Forelimb muscle (tissue), 1 donor: ENCODE measurements at regions not wholly inside any gene's neighbourhood (a gene's known extent, or its start where the extent isn't known, plus 50 kb on each side); places are given as distances from the start of the nearest gene placed in this dataset.
"Not testable (repeated sequence)": the region's sequence is repeated elsewhere in the genome, so short reads cannot be mapped to it uniquely, and the experiment has no call there.

ENCODE experiments used
- DNase-seq: peaks from one replicate; pipeline ENCODE4 v3.0.0-alpha.2; 2013; ENCODE audit warnings: low read depth

DNA sequence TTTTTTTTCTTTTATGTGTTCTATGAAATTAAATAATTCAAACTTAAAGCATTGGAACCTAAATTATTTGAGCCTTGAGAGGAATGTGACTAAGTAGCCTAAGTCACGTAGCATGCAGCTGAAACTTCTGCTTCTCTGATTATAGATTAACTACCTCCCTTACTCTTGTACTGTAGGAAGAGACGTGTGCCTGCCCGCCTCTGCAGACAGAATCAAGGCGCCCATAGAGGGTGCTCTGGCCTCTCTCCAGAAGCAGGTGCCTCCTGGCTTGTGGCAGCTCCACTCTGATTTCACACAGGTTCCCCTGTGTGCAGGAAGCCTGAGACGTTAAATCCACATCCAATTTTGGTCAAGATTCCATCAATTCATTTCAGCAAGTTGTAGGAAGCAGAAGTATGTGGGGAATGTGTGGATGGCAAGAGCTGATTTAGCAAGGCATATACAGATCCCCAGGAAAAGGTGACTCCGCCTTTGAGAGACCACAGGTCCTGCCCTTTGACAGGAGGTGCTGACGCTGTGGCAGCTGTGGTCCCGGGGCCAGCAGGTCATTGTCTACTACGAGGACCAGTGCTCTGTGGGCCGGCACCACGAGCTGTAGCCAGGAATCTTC is 1418.8 kb downstream of the CDH11 start:
- no peak for DNase-seq

DNA sequence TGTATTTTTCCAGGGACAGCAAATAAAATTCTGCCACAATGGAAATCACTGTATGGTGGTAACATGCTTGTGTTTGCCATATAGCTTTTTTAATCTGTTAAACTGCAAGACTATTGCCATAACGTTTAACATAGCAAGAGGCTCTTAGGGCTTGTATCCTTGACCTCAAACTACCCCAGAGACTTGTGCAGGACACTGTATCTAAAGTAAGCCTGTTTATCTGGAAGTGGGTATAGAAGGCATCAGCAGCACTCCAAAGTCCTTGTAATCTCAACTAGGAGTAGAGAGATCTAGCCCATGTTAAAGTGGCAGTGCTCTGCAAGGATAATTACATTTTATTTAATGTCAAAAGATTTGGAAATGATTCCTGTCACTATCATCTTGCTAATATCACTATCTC is 1424.1 kb downstream of the CDH11 start:
- DNase-seq: no peak

DNA sequence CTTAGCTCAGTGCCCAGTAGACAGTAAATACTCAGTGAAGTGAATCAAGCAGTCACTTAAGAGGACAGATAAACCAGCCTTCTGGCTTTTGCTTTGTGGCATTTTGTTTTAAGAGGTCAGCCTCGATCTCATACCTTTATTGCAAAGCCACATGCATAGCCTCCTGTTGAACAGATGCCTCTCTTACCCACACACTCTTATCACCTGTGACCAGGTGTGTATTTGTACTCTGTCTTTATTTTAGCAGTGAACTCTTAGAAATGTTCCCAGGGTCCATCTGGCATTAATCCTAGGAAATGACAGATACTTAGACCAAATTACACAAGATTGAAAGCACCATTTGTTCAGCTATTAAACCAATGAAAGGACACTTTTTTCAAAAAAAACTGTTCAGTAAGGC is 1426.5 kb downstream of the CDH11 start:
- DNase-seq: no peak

DNA sequence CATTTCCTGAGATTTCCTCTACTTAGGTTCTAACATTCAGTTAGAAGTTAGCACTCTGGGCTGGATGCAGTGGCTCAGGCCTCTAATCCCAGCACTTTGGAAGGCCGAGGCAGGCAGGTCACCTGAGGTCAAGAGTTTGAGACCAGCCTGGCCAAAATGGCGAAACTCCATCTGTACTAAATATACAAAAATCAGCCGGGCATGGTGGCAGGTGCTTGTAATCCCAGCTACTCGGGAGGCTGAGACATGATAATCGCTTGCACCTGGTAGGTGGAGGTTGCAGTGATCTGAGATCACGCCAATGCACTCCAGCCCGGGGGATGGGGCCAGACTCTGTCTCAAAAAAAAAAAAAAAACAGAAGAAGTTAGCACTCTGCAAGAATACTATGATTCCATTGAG is 1430.9 kb downstream of the CDH11 start:
- DNase-seq: no peak

DNA sequence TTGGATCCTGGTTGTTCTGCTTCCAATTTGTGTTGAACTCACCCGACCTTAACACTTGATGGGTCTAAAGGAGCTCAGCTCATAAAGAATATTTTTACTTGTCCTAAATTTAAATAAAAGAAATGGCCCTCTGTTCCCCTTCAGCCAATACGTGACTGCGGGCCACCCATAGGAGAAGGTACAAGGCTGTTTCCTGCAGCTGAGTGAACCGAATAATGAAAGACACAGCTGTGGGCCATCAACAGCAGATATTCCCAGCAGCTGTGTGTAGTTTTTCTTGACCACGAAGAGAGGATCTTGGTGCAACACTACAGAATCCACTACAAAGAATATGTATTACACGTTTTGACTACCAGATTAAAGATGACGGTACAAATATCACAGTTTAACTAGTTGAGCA is 1431.6 kb downstream of the CDH11 start:
- DNase-seq: no peak

DNA sequence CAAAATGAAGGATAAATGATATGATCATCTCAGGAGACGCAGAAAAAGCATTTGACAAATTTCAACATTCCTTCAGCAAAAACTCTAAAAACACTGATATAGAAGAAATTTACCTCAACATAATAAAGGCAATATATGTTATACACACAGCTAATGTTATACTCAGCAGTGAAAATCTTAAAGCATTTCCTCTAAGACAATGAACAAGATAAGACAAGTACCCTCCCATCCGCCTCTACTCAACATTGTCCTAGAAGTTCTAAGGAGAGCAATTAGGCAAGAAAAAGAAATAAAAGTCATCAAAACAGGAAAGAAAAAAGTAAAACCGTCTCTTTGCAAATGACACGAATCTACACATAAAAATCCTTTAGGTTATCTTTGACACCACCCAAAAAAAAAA is 1432.8 kb downstream of the CDH11 start:
- DNase-seq: no peak

DNA sequence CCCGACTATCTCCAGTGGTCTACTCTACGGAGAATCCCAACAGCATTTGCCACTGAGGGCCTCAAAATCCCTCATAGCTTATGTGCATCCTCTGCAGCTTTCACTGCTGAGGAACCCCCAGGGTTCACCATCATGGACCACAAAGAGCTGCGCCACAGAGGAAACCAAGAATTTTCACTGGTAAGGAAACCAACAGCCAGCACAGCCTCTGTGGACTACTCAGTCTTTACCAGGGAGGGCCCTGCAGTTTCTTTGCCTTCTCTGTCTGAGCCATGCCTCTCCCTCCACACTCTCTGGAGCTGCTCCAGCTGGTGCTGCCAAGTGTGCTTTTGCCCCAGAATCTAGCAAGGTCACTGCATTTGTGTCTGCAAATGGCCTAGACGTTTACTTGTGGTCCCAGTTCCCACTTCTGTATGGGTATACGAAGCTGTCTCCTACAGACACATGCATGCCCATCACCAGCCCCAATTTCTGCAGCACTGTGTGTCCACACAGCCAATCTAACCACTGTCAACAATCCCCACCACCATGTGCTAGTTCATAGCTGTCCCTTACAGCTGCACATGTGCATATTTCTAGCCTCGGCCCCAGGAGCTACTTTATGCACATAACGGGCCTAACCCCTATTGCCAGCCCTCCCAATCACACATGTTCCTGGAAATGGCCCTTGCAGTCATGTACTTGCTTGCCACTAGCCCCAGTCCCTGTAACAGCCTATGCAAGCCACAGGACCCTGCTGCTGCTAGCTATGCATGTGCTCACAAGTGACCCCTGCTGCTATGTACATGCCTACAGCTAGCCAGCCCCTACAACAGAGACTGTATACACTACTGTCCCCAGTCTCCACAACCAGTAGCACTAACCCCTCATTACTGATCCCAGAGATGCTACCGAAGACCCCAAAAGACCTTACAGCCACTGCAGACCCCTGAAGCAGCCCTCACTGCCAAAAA is 1437.4 kb downstream of the CDH11 start:
- DNase-seq: no peak

DNA sequence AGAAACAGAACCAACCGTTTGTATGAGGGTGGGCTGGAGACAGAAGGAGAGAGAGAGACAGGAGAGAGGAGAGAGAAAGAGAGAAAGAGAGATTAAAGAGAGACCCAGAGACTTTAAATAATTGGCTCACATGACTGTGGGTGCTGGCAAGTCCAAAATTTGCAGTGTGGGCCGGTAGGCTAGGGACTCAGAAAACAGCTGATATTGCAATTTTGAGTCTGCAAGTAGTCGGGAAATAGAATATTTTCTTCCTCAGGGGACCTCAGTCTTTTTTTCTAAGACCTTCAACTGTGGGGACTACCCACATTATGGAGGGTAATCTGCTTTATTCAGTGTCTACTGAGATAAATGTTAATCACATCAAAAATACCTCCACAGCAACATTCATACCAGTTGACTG is 1439.0 kb downstream of the CDH11 start:
- no peak for DNase-seq

DNA sequence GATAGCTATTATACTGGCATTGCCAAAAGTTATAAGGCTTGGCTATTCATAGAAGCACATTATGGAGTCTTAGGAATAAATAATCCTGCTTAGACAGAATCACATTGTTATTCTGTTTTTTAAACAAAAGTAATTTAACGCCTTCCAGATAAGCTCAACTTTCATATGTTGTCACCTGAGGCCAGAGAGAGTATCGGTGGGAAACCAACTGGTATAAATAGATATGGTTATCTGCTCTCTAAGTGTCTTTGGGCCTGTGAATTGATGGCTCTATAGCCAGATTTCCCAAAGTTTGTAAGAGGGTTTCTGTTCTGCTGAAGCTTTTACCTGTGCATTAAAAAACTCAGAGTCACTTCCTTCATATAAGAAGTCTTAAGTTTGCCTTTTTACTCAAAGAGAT is 1449.4 kb downstream of the CDH11 start:
- DNase-seq: no peak

DNA sequence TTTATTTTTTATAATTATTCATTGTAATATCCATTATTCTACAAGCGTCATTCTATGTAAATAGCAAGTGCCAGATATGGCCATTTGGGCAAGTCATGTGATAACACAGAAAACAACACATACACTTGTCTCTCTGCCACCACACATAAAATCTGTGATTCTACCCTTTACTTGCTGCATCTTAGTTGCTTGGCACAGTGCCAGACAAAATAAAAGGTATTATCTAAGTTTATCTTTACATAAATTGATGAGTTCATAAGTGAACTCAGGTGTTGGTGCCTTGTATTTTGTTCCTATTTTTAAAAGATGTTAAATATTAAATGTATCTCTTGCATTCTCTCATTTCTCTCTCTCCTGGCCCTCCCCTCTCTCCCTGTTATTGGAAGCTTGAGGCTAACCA is 1458.7 kb downstream of the CDH11 start:
- no peak for DNase-seq

DNA sequence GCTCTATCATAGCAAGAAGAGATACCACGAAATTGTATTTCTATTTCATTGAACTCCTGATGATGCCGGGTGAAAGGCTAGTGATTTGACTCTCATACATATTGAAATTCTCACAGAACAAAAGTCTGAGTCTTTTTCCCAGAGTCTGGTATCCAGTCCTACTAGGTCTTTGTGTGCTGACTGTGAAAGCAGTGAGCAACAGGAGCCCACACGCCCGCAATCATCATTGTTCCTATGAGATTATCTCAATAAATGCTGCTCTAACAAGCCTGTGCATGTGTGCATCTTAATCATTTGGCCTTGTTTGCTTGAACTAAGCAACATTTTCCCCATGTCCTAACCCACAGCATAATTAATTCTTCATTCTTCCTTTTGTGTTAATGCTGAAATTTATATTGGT is 1466.0 kb downstream of the CDH11 start:
- no peak for DNase-seq

DNA sequence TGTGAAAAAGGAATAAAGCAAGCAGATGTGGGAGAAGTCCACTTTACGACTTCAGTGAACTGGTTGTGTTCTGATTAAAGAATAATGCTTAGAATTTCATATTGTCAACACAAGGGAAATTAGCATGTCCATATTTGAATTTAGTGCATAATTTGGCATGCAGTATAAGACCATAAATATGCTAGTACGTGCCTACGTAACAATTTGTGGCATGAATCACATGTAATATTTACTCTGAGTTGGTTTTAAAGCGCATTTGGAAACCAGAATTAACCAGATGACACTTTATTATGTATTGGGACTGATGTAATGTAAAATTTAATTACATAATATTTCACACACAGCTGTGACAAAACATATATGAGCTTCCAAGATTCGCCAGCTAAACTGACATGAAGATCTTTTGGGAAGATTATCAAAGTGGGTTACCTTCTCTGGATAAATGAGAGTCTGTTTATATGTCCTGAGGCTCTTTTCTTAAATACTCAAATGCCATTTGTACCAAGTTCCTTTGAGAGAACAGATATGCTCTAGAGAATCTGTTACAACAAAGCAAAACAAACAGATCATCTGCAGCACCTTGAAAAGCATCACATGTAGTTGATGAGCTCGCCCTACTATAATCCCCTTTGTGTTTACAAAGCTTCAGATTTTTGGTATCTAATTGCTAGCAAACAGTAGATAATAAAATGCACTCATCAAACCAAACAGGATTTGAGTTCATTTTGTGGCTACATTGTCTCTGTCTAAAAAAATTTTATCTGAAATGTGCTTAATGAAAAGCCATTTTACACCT is 1468.6 kb downstream of the CDH11 start:
- no peak for DNase-seq

DNA sequence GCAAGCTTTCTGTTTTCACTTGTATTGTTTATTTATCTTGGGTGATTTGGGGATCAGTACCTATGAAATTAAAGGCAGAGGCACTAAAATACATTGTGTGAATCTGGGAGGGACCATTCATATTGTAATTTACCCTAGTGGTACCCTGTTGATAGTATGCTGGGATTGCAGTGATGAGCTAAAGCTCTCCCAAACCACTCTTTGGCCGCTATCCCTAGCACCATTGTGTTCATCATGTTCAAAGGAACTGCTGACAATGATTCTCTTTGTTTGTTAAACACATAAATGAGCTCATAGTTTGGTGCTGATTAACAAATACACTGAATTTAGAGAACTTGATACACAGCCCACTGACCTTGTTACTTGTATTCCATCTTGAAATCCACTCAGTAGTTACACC is 1469.8 kb downstream of the CDH11 start:
- no peak for DNase-seq

DNA sequence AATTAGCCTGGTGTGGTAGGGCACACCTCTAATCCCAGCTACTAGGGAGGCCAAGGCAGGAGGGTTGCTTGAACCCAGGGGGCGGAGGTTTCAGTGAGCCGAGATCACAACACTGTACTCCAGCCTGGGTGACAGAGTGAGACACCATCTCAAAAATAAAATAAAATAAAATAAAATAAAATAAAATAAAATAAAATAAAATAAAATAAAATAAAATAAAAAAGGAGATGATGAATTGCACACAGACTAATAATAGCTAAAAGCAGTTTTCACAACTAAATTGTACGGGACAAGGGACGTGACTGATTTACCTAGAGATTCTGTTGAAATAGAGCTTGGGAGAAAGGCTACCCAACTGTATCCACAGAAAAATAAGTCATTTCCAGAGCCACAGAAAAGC is 1471.3 kb downstream of the CDH11 start:
- no peak for DNase-seq

DNA sequence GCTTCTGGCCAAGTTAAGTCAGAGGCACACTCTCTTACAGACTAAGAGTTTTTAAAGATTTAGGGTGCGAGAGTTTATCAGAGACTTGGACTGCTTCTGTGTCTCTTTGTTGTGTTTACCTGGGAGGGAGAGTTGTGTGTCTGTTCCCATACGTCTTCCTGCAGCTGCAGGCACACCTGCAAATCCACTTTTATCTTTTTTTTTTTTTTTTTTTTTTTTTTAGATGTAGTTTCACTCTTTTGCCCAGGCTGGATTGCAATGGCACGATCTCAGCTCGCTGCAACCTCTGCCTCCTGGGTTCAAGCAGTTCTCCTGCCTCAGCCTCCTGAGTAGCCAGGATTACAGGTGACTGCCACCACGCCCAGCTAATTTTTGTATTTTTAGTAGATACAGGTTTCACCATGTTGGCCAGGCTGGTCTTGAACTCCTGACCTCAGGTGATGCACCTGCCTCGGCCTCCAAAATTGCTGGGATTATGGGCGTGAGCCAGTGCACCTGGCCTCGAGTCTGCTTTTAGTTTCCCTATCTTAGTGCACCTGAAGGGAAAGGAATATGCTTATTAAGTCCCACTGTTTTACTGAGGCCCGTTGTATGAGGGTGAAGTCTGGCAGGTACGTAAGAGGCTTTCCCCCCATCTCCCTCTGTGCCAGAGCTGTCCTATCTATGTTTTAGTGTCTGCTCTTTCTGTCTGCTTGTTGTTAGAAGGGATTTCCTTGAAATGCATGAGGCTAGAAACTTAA is 1488.0 kb downstream of the CDH11 start:
- not testable (repeated sequence) for DNase-seq

DNA sequence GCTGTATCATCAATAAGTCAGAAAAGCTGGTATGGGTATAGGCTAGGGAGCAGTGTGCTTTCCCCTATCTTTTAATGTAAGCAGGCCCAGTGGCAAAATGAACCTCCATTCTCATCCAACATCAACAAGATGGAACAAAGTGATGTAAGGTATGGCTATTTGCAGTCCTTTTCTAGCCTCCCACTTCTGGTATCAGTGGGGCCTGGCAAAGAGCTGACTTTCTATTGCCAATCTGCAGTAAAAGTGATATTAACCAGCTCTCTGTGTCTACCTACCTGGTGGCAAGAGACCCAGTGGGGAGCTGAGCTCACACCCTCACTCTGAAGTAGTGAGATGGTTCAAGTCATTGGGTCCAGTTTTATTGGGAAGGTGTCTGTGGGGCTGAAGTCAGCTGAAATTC is 1492.6 kb downstream of the CDH11 start:
- DNase-seq: no peak

DNA sequence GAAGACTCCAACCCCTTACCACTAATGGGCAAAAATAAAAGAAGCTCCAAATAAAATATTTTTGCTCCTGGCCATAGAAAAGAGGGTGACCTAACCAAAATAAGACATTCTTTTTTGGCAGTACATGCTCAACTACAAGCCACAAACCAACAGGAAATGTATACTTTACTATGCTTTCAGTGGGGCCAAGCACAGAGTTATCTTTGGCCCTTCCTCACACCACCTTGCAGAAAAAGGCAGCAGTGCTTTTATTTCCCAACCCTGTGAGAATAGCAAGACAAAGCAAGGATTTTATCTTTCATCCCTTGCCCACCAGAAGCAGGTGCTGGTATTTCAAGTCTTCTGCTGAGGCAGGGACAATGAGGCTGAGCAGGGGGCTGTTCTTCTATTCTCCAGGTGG is 1493.1 kb downstream of the CDH11 start:
- DNase-seq: no peak

DNA sequence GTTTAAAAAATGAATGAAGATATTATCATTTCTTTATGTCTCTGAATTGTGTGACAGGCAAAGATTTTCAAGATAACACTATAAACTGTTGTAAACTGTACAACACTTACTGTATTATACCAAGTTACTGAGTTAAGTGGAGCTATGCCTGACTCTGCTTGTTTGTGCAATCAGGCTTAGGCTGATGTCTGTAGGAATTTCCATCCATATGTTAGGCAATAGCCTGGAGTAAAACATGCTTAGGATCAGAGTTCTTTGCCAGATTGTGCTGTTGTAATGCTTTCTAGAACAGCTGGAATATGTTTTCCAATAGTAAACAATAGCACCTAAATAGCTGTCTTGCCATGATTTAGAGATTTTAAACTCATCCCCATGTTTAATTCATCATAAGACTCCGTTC is 1496.7 kb downstream of the CDH11 start:
- DNase-seq: no peak

DNA sequence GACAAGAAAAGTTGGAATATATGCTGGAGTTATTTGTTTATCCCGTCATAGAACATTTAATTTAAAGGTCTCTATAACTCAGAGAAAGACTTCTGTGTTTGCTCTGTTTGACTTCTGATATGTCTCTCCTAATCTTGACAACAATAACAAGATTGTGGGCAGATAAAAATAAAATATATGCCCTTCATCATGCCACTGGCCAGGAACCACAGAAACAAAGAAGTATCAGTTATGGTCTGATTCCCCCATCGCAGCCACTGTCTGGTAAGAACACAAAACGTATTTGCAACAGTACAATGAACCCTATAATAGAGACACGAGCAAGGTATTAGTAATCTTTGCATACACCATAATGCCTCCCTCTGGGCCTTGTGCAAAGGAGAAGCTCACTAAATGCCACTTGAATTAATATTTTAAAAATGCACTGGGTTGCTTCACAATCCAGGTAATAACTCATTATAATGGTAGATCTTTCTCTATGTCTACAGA is 1498.3 kb downstream of the CDH11 start:
- no peak for DNase-seq

DNA sequence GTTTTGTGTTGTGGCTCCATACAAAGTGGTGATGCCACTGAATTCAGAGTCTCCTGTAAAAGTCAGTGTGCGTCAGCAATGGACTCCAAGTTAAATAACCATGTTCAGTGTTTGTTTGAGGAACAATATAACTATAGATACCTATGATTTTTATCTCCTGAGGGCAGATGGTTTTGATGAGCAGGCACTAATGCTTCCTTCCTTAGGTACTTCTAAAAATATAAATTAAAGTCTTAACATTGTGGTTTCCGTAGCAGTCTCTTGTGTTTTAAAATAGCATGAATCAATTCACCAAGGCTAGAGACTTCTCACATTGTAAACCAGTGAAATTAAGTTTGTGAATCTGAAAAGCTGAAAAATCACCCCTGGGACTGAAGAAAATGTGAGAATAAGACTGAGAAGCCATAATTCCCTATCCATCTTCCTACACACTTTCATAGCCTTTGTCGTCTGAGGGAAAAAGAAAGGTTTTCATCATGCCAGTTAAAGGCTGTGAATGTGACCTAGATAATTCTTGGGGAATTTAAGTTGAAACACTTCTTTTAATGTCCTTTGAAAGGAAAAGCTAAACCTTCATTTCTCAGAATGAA is 1502.9 kb downstream of the CDH11 start:
- DNase-seq: no peak
